Natural killer cell (primary cell): ENCODE measurements at regions not wholly inside any gene's neighbourhood (a gene's known extent, or its start where the extent isn't known, plus 50 kb on each side); places are given as distances from the start of the nearest gene placed in this dataset.

Source experiments
- ATAC-seq, 3 donors: fragments of 150-1000 bp in 2 of 3; fragments of 200-7000 bp in 1 of 3; cut with Tn5 transposase; 1 replicate in 1 of 3; 2 replicates in 2 of 3; pipeline ENCODE4 v1.10.0; 2021; ENCODE audit warnings: mild to moderate bottlenecking in 2 of 3, moderate library complexity in 2 of 3
- DNase-seq, 2 donors: peaks; one replicate each; pipeline versions ENCODE4 v3.0.0 to v3.0.0-alpha.2; 2013 to 2021; ENCODE audit warnings: mixed read lengths in 1 of 2
- H3K27ac ChIP-seq: one replicate; pipeline ENCODE4 v1.5.1; 2013; ENCODE audit warnings: mild to moderate bottlenecking, low read length
- H3K27me3 ChIP-seq: one replicate; pipeline ENCODE4 v1.6.1; 2013; ENCODE audit warnings: low read length; ENCODE audit not compliant: control insufficient read depth, insufficient read depth
- H3K36me3 ChIP-seq: one replicate; pipeline ENCODE4 v1.6.1; 2013; ENCODE audit warnings: low read length; ENCODE audit not compliant: control insufficient read depth, insufficient read depth
- H3K4me1 ChIP-seq: one replicate; pipeline ENCODE4 v1.6.1; 2013; ENCODE audit warnings: low read length; ENCODE audit not compliant: control insufficient read depth, insufficient read depth
- H3K4me3 ChIP-seq: one replicate; pipeline ENCODE4 v1.5.1; 2013; ENCODE audit warnings: low read length
- H3K9me3 ChIP-seq: one replicate; pipeline ENCODE4 v1.6.1; 2013; ENCODE audit warnings: low read length; ENCODE audit not compliant: control insufficient read depth, insufficient read depth
- H3K27ac Mint-ChIP-seq, 2 donors: one replicate each; pipeline ENCODE4 v1.8.0; 2022; ENCODE audit warnings: mild to moderate bottlenecking in 2 of 2, mixed read lengths in 2 of 2, moderate library complexity in 1 of 2
- H3K27me3 Mint-ChIP-seq, 2 donors: one replicate each; pipeline ENCODE4 v1.8.0; 2022; ENCODE audit warnings: low read depth in 2 of 2, mixed read lengths in 2 of 2
- H3K36me3 Mint-ChIP-seq: one replicate; pipeline ENCODE4 v1.8.0; 2022; ENCODE audit warnings: mixed read lengths
- H3K4me1 Mint-ChIP-seq, 2 donors: one replicate each; pipeline ENCODE4 v1.8.0; 2022; ENCODE audit warnings: mixed read lengths in 2 of 2
- H3K4me3 Mint-ChIP-seq: one replicate; pipeline ENCODE4 v1.8.0; 2022; ENCODE audit warnings: mild to moderate bottlenecking, moderate library complexity, mixed read lengths
- H3K9me3 Mint-ChIP-seq, 2 donors: one replicate each; pipeline ENCODE4 v1.8.0; 2022; ENCODE audit warnings: mixed read lengths in 2 of 2
- WGBS: methylation state at CpG from one replicate; pipeline ENCODE4 v1.1.7; 2013; ENCODE audit warnings: missing lambda C conversion rate; ENCODE audit not compliant: insufficient coverage; 5-methylcytosine and 5-hydroxymethylcytosine counted together
- intact Hi-C: fragments of 100-400 bp; cut with micrococcal nuclease; formaldehyde crosslinking; loops from one replicate; pipeline ENCODE4 v1.14.2; 2022
- TF ChIP-seq, protein P1 (sequence below): fragments of 200-600 bp; IDR thresholded peaks from one replicate; pipeline ENCODE4 v1.8.0; 2022; ENCODE audit warnings: antibody characterized with exemption

DNA sequence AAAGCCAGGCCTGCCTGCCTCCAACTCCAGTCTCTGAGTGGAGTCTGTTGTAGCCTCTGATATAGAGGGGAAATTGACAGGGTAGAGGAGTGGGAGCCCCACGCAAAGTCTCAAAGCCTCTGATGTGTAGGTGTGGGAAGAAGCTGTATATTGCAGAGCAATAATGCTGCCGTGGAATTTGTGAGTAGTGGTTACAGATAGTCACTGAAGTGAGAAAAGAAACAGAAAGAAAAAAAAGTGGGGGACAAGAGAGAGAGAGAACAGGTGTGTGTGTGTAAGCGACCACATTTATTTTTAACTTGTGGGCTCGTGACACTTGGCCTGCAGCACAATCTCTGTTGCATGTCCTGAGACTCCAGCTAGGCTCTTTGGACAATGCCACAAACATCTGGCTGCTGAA is 227.8 kb downstream of the NSG2 start:
- H3K27ac Mint-ChIP-seq, result no peak overlapping the region
- TF ChIP-seq, protein P1, sequence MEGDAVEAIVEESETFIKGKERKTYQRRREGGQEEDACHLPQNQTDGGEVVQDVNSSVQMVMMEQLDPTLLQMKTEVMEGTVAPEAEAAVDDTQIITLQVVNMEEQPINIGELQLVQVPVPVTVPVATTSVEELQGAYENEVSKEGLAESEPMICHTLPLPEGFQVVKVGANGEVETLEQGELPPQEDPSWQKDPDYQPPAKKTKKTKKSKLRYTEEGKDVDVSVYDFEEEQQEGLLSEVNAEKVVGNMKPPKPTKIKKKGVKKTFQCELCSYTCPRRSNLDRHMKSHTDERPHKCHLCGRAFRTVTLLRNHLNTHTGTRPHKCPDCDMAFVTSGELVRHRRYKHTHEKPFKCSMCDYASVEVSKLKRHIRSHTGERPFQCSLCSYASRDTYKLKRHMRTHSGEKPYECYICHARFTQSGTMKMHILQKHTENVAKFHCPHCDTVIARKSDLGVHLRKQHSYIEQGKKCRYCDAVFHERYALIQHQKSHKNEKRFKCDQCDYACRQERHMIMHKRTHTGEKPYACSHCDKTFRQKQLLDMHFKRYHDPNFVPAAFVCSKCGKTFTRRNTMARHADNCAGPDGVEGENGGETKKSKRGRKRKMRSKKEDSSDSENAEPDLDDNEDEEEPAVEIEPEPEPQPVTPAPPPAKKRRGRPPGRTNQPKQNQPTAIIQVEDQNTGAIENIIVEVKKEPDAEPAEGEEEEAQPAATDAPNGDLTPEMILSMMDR, result no peak
- ATAC-seq (no peak), DNase-seq (no peak)
- no peaks in the 10 kb centered on the region for H3K27me3 ChIP-seq
- H3K4me1 Mint-ChIP-seq, result no peaks in the 10 kb centered on the region
- no peaks in the 10 kb centered on the region for H3K36me3 Mint-ChIP-seq
- peaks cover 0 to 5% of the 10 kb centered on the region in 2 donors for H3K27me3 Mint-ChIP-seq
- no peak overlapping the region for H3K4me3 Mint-ChIP-seq
- H3K9me3 ChIP-seq, result no peaks in the 10 kb centered on the region
- H3K9me3 Mint-ChIP-seq, result peaks cover 0 to 2% of the 10 kb centered on the region in 2 donors
- WGBS, result 58% methylated on average over 4 of the region's 4 CpGs
- H3K4me3 ChIP-seq, result no peak overlapping the region
- no peaks in the 10 kb centered on the region for H3K4me1 ChIP-seq
- H3K27ac ChIP-seq, result no peak overlapping the region
- no peaks in the 10 kb centered on the region for H3K36me3 ChIP-seq
- intact Hi-C loops, result no loop called here

DNA sequence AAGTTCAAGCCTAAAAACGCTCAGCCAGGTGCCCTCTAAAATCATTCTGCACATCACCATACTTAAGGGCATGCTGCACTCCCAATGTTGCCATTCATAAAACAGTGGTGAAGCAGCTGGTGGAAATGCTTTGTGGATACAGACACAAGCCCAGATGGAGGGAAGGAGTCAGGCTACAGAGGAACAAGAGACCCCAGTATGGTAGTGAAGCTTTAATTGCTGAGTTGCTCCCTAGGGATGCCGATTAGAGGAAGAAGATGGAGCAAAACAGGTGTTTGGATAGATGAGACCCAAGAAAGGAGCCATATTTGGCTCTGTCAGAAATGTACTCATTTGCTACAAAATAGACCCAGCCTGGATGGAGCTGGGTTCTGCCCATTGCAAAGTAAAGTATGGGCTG is 230.5 kb downstream of the NSG2 start:
- H3K9me3 ChIP-seq, result no peaks in the 10 kb centered on the region
- ATAC-seq, result no peak
- no peak for DNase-seq
- Mint-ChIP-seq H3K27ac (no peak overlapping the region), H3K4me1 (no peaks in the 10 kb centered on the region), H3K27me3 (peaks cover 0 to 5% of the 10 kb centered on the region in 2 donors), H3K4me3 (no peak overlapping the region), H3K36me3 (no peaks in the 10 kb centered on the region), H3K9me3 (peaks cover 0 to 2% of the 10 kb centered on the region in 2 donors)
- no peaks in the 10 kb centered on the region for H3K27me3 ChIP-seq
- TF ChIP-seq, protein P1, result no peak
- H3K4me1 ChIP-seq, result no peaks in the 10 kb centered on the region
- H3K4me3 ChIP-seq, result no peak overlapping the region
- no peaks in the 10 kb centered on the region for H3K36me3 ChIP-seq
- intact Hi-C loops, result no loop called here
- no peak overlapping the region for H3K27ac ChIP-seq
- 73% methylated on average over 2 of the region's 2 CpGs for WGBS

DNA sequence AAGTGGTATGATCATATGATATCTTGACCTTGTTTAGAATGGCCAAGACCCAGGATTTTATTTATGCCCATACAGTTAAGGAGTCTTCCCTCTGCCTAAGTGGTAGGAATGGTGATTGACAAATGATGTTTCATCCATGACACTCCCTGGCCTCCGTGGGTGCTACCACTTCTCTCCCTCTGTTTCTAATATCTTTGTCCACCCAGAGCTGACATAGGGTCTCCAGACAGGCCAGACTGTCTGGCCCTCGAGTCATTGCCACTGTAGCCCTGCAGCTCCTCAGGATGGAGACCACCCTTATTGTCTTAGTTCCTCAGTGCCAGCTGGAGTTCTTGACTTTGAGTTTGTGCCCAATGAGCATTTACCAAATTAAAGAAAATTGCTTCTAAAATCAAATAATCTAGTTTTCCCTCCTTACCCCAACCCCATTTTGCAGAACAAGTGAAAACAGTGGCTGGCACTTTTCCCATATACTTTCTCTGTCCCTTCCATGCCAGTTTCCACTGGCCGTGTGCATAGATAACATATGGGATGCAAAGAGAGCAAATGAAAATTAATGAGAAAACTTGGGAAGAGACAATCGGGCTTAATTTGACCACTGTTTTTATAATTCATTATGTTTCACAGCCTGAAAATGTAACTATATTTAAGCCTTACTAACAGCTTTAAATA is 235.7 kb downstream of the NSG2 start:
- Histone ChIP-seq H3K9me3 (no peaks in the 10 kb centered on the region), H3K27ac (no peak overlapping the region), H3K4me1 (no peaks in the 10 kb centered on the region), H3K4me3 (no peak overlapping the region), H3K36me3 (no peaks in the 10 kb centered on the region), H3K27me3 (no peaks in the 10 kb centered on the region)
- no peak for DNase-seq
- TF ChIP-seq, protein P1, result no peak
- Mint-ChIP-seq H3K4me1 (no peaks in the 10 kb centered on the region), H3K27ac (no peak overlapping the region), H3K36me3 (no peaks in the 10 kb centered on the region), H3K9me3 (peaks cover 0 to 2% of the 10 kb centered on the region in 2 donors), H3K4me3 (no peak overlapping the region), H3K27me3 (peaks cover 0 to 4% of the 10 kb centered on the region in 2 donors)
- intact Hi-C loops, result no loop called here
- ATAC-seq, result no peak
- 74% methylated on average over 3 of the region's 4 CpGs for whole genome bisulfite sequencing

DNA sequence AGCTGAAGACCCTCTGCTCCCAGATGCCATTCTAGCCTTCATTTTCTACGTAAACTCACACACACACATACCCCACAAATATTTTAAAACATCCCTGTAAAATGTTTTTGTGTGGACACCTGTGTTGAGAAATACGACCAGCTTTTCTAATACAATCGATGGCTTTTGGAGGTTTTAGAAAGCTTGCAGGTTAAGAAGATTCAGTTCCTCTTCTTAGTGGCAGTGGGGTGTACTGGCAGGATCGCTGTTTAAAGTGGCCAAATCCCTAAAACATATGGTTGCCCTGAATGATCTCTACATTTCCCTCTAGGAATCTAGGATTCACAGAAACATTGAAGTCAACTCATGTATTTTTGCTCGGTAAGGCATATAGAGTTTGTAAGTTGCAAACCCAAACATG is 236.3 kb downstream of the NSG2 start:
- no peaks in the 10 kb centered on the region for H3K9me3 ChIP-seq
- no peak overlapping the region for H3K4me3 ChIP-seq
- H3K27me3 ChIP-seq, result no peaks in the 10 kb centered on the region
- no peak for ATAC-seq
- Mint-ChIP-seq H3K4me3 (no peak overlapping the region), H3K27ac (no peak overlapping the region), H3K4me1 (no peaks in the 10 kb centered on the region), H3K36me3 (no peaks in the 10 kb centered on the region), H3K27me3 (peaks cover 0 to 4% of the 10 kb centered on the region in 2 donors), H3K9me3 (peaks cover 0 to 2% of the 10 kb centered on the region in 2 donors)
- intact Hi-C loops, result no loop called here
- DNase-seq, result no peak
- TF ChIP-seq, protein P1, result no peak
- no peak overlapping the region for H3K27ac ChIP-seq
- H3K4me1 ChIP-seq, result no peaks in the 10 kb centered on the region
- 82% methylated on average over 4 of the region's 5 CpGs for WGBS
- no peaks in the 10 kb centered on the region for H3K36me3 ChIP-seq
